ENCODE measurements at regions not wholly inside any gene's neighbourhood (a gene's known extent, or its start where the extent isn't known, plus 50 kb on each side); places are given as distances from the start of the nearest gene placed in this dataset.
"Not testable (repeated sequence)": the region's sequence is repeated elsewhere in the genome, so short reads cannot be mapped to it uniquely, and the experiment has no call there.

- FAIRE-seq, result no peak
- no peak for DNase-seq (ENCODE audit: low spot score)
Measured at GRCh38 chr6:67127041-67127440, 1420.0 kb upstream of the EYS start.

GRCh38 chr6:67121115-67121514, 1414.1 kb upstream of the EYS start:
- FAIRE-seq (no peak), DNase-seq (ENCODE audit: low spot score) (no peak)

GRCh38 chr6:67112120-67112519, 1405.1 kb upstream of the EYS start:
- FAIRE-seq (no peak), DNase-seq (ENCODE audit: low spot score) (no peak)

- FAIRE-seq (peak; percentile 74), DNase-seq (ENCODE audit: low spot score) (no peak)
Measured at GRCh38 chr6:67102743-67103142, 1395.7 kb upstream of the EYS start.

- not testable (repeated sequence) for FAIRE-seq; DNase-seq (ENCODE audit: low spot score)
Measured at GRCh38 chr6:67095618-67096226, 1388.7 kb upstream of the EYS start.

GRCh38 chr6:67094431-67094946, 1387.5 kb upstream of the EYS start:
- no peak for DNase-seq (ENCODE audit: low spot score)
- FAIRE-seq, result no peak

GRCh38 chr6:67073938-67074337, 1366.9 kb upstream of the EYS start:
- FAIRE-seq, result no peak

GRCh38 chr6:67068781-67069180, 1361.8 kb upstream of the EYS start:
- no peak for DNase-seq (ENCODE audit: low spot score)
- FAIRE-seq, result no peak

More at GRCh38 chr6:67073938-67074337, 1366.9 kb upstream of the EYS start:
- no peak for DNase-seq (ENCODE audit: low spot score)

- DNase-seq (ENCODE audit: low spot score), result no peak
- FAIRE-seq, result no peak
Measured at GRCh38 chr6:67064323-67064722, 1357.3 kb upstream of the EYS start.

- FAIRE-seq (no peak), DNase-seq (ENCODE audit: low spot score) (no peak)
Measured at GRCh38 chr6:67047996-67048395, 1341.0 kb upstream of the EYS start.

- DNase-seq (ENCODE audit: low spot score), result no peak
- FAIRE-seq, result no peak
Measured at GRCh38 chr6:67045076-67045475, 1338.0 kb upstream of the EYS start.

- no peak for DNase-seq (ENCODE audit: low spot score)
Measured at GRCh38 chr6:67031451-67031850, 1324.4 kb upstream of the EYS start.

GRCh38 chr6:67030861-67031260, 1323.8 kb upstream of the EYS start:
- no peak for FAIRE-seq
- DNase-seq (ENCODE audit: low spot score), result no peak

More at GRCh38 chr6:67031451-67031850, 1324.4 kb upstream of the EYS start:
- no peak for FAIRE-seq

GRCh38 chr6:67016921-67017460, 1310.0 kb upstream of the EYS start:
- DNase-seq (ENCODE audit: low spot score) (no peak), FAIRE-seq (no peak)

- DNase-seq (ENCODE audit: low spot score) (no peak), FAIRE-seq (no peak)
Measured at GRCh38 chr6:67011441-67011840, 1304.4 kb upstream of the EYS start.

GRCh38 chr6:67009818-67010217, 1302.8 kb upstream of the EYS start:
- no peak for DNase-seq (ENCODE audit: low spot score)
- no peak for FAIRE-seq

- FAIRE-seq, result no peak
- DNase-seq (ENCODE audit: low spot score), result no peak
Measured at GRCh38 chr6:67003844-67004243, 1296.8 kb upstream of the EYS start.

- FAIRE-seq, result no peak
- no peak for DNase-seq (ENCODE audit: low spot score)
Measured at GRCh38 chr6:67000121-67000520, 1293.1 kb upstream of the EYS start.

GRCh38 chr6:66997579-66997978, 1290.6 kb upstream of the EYS start:
- FAIRE-seq; DNase-seq (ENCODE audit: low spot score): not testable (repeated sequence)

- FAIRE-seq, result no peak
Measured at GRCh38 chr6:66995669-66996068, 1288.6 kb upstream of the EYS start.

GRCh38 chr6:66993708-66994107, 1286.7 kb upstream of the EYS start:
- FAIRE-seq; DNase-seq (ENCODE audit: low spot score): not testable (repeated sequence)

More at GRCh38 chr6:66995669-66996068, 1288.6 kb upstream of the EYS start:
- no peak for DNase-seq (ENCODE audit: low spot score)

GRCh38 chr6:66993272-66993671, 1286.2 kb upstream of the EYS start:
- no peak for DNase-seq (ENCODE audit: low spot score)
- no peak for FAIRE-seq

GRCh38 chr6:66992660-66993059, 1285.6 kb upstream of the EYS start:
- FAIRE-seq (no peak), DNase-seq (ENCODE audit: low spot score) (no peak)
